ENCODE measurements at regions not wholly inside any gene's neighbourhood (a gene's known extent, or its start where the extent isn't known, plus 50 kb on each side); places are given as distances from the start of the nearest gene placed in this dataset.

GRCh38 chr20:40134176-40134575, 554.9 kb downstream of the MAFB start:
- POLR2A ChIA-PET = no interaction called here
- CTCF ChIA-PET = no interaction called here

GRCh38 chr20:40120827-40121226, 568.2 kb downstream of the MAFB start:
- ChIA-PET CTCF (no interaction called here), POLR2A (no interaction called here)

GRCh38 chr20:40111282-40111681, 577.8 kb downstream of the MAFB start:
- POLR2A ChIA-PET = no interaction called here
- CTCF ChIA-PET = no interaction called here

GRCh38 chr20:40110311-40110831, 578.7 kb downstream of the MAFB start:
- ChIA-PET POLR2A (no interaction called here), CTCF (no interaction called here)

- CTCF ChIA-PET = no interaction called here
- POLR2A ChIA-PET = no interaction called here
These were observed 579.9 kb downstream of the MAFB start for GRCh38 chr20:40109136-40109535.

- CTCF ChIA-PET = no interaction called here
- POLR2A ChIA-PET = no interaction called here
These were observed 580.7 kb downstream of the MAFB start for GRCh38 chr20:40108321-40108720.

- CTCF ChIA-PET = no interaction called here
- POLR2A ChIA-PET = no interaction called here
These were observed 584.1 kb downstream of the MAFB start for GRCh38 chr20:40104959-40105358.

- POLR2A ChIA-PET = no interaction called here
- CTCF ChIA-PET = no interaction called here
These were observed 585.6 kb downstream of the MAFB start for GRCh38 chr20:40103420-40103819.

- POLR2A ChIA-PET = no interaction called here
- CTCF ChIA-PET = no interaction called here
These were observed 587.5 kb downstream of the MAFB start for GRCh38 chr20:40101560-40101959.

- POLR2A ChIA-PET = no interaction called here
- CTCF ChIA-PET = no interaction called here
These were observed 588.8 kb downstream of the MAFB start for GRCh38 chr20:40100261-40100660.

- ChIA-PET POLR2A (no interaction called here), CTCF (no interaction called here)
These were observed 598.8 kb downstream of the MAFB start for GRCh38 chr20:40090236-40090635.

- ChIA-PET CTCF (no interaction called here), POLR2A (no interaction called here)
These were observed 601.5 kb downstream of the MAFB start for GRCh38 chr20:40087496-40087895.

- CTCF ChIA-PET = no interaction called here
- POLR2A ChIA-PET = no interaction called here
These were observed 603.5 kb downstream of the MAFB start for GRCh38 chr20:40085513-40085912.

- ChIA-PET POLR2A (no interaction called here), CTCF (no interaction called here)
These were observed 606.6 kb downstream of the MAFB start for GRCh38 chr20:40082436-40082835.

- ChIA-PET POLR2A (no interaction called here), CTCF (no interaction called here)
These were observed 607.4 kb downstream of the MAFB start for GRCh38 chr20:40081653-40082052.

- ChIA-PET POLR2A (no interaction called here), CTCF (no interaction called here)
These were observed 608.9 kb downstream of the MAFB start for GRCh38 chr20:40080041-40080652.

GRCh38 chr20:40073535-40074111, 615.4 kb downstream of the MAFB start:
- POLR2A ChIA-PET = no interaction called here
- CTCF ChIA-PET = no interaction called here

GRCh38 chr20:40072907-40073306, 616.1 kb downstream of the MAFB start:
- CTCF ChIA-PET = no interaction called here
- POLR2A ChIA-PET = no interaction called here

GRCh38 chr20:40056171-40056570, 632.9 kb downstream of the MAFB start:
- ChIA-PET CTCF (no interaction called here), POLR2A (no interaction called here)

- ChIA-PET POLR2A (no interaction called here), CTCF (no interaction called here)
These were observed 633.3 kb downstream of the MAFB start for GRCh38 chr20:40055711-40056110.

GRCh38 chr20:40054311-40054710, 634.7 kb downstream of the MAFB start:
- ChIA-PET POLR2A (no interaction called here), CTCF (no interaction called here)

- ChIA-PET CTCF (no interaction called here), POLR2A (no interaction called here)
These were observed 638.4 kb downstream of the MAFB start for GRCh38 chr20:40050596-40050995.

GRCh38 chr20:40049854-40050253, 639.2 kb downstream of the MAFB start:
- POLR2A ChIA-PET = no interaction called here
- CTCF ChIA-PET = no interaction called here
